Osteocyte (in vitro differentiated cells): ENCODE measurements at regions not wholly inside any gene's neighbourhood (a gene's known extent, or its start where the extent isn't known, plus 50 kb on each side); places are given as distances from the start of the nearest gene placed in this dataset.

ENCODE experiments used
- DNase-seq: peaks from one replicate; pipeline ENCODE4 v3.0.0; 2021; ENCODE audit warnings: mixed read lengths; ENCODE audit not compliant: unreplicated experiment; ENCODE audit errors: extremely low spot score
- H3K27ac Mint-ChIP-seq: one replicate; pipeline ENCODE4 v1.8.0; 2021; ENCODE audit warnings: mild to moderate bottlenecking, mixed read lengths; ENCODE audit not compliant: unreplicated experiment
- H3K27me3 Mint-ChIP-seq: one replicate; pipeline ENCODE4 v1.8.0; 2021; ENCODE audit warnings: mixed read lengths; ENCODE audit not compliant: unreplicated experiment
- H3K36me3 Mint-ChIP-seq: one replicate; pipeline ENCODE4 v1.8.0; 2021; ENCODE audit warnings: mixed read lengths; ENCODE audit not compliant: unreplicated experiment
- H3K4me1 Mint-ChIP-seq: one replicate; pipeline ENCODE4 v1.8.0; 2021; ENCODE audit warnings: mixed read lengths; ENCODE audit not compliant: unreplicated experiment
- H3K4me3 Mint-ChIP-seq: one replicate; pipeline ENCODE4 v1.8.0; 2021; ENCODE audit warnings: mild to moderate bottlenecking, moderate library complexity, mixed read lengths; ENCODE audit not compliant: unreplicated experiment
- H3K9me3 Mint-ChIP-seq: one replicate; pipeline ENCODE4 v1.8.0; 2021; ENCODE audit warnings: mixed read lengths; ENCODE audit not compliant: unreplicated experiment
- CTCF ChIP-seq: fragments of 200-600 bp; sonication (generic); IDR thresholded peaks from 2 replicates; pipeline ENCODE4 v1.5.0; 2021; ENCODE audit warnings: antibody characterized with exemption, mild to moderate bottlenecking, moderate library complexity

- no peak overlapping the region for H3K4me3 Mint-ChIP-seq
- no peaks in the 10 kb centered on the region for H3K4me1 Mint-ChIP-seq
- H3K27me3 Mint-ChIP-seq, result no peaks in the 10 kb centered on the region
- no peaks in the 10 kb centered on the region for H3K36me3 Mint-ChIP-seq
- H3K9me3 Mint-ChIP-seq, result peaks cover 7% of the 10 kb centered on the region
- no peak overlapping the region for H3K27ac Mint-ChIP-seq
- no peak for TF ChIP-seq CTCF
- DNase-seq, result no peak
Measured at GRCh38 chr2:33890686-33891085, 291.6 kb upstream of the FAM98A start.

- no peak for DNase-seq
- no peaks in the 10 kb centered on the region for H3K4me1 Mint-ChIP-seq
- H3K36me3 Mint-ChIP-seq, result no peaks in the 10 kb centered on the region
- peaks cover 16% of the 10 kb centered on the region for H3K9me3 Mint-ChIP-seq
- no peaks in the 10 kb centered on the region for H3K27me3 Mint-ChIP-seq
- H3K4me3 Mint-ChIP-seq, result no peak overlapping the region
- no peak for TF ChIP-seq CTCF
- H3K27ac Mint-ChIP-seq, result no peak overlapping the region
Measured at GRCh38 chr2:33877348-33878016, 278.4 kb upstream of the FAM98A start.

GRCh38 chr2:33873076-33873605, 274.0 kb upstream of the FAM98A start:
- no peaks in the 10 kb centered on the region for H3K27me3 Mint-ChIP-seq
- H3K27ac Mint-ChIP-seq, result no peak overlapping the region
- H3K4me3 Mint-ChIP-seq, result no peak overlapping the region
- peaks cover 25% of the 10 kb centered on the region for H3K9me3 Mint-ChIP-seq
- TF ChIP-seq CTCF, result no peak
- no peak for DNase-seq
- no peaks in the 10 kb centered on the region for H3K4me1 Mint-ChIP-seq
- H3K36me3 Mint-ChIP-seq, result no peaks in the 10 kb centered on the region

- no peak for TF ChIP-seq CTCF
- no peaks in the 10 kb centered on the region for H3K4me1 Mint-ChIP-seq
- no peaks in the 10 kb centered on the region for H3K27me3 Mint-ChIP-seq
- H3K27ac Mint-ChIP-seq, result no peak overlapping the region
- H3K4me3 Mint-ChIP-seq, result no peak overlapping the region
- DNase-seq, result no peak
- no peaks in the 10 kb centered on the region for H3K36me3 Mint-ChIP-seq
- peaks cover 20% of the 10 kb centered on the region for H3K9me3 Mint-ChIP-seq
Measured at GRCh38 chr2:33859811-33860461, 260.8 kb upstream of the FAM98A start.

GRCh38 chr2:33859176-33859575, 260.1 kb upstream of the FAM98A start:
- DNase-seq, result no peak
- TF ChIP-seq CTCF, result no peak
- H3K4me3 Mint-ChIP-seq, result no peak overlapping the region
- H3K4me1 Mint-ChIP-seq, result no peaks in the 10 kb centered on the region
- H3K27me3 Mint-ChIP-seq, result no peaks in the 10 kb centered on the region
- H3K9me3 Mint-ChIP-seq, result peaks cover 20% of the 10 kb centered on the region
- H3K27ac Mint-ChIP-seq, result no peak overlapping the region
- no peaks in the 10 kb centered on the region for H3K36me3 Mint-ChIP-seq
